Neuronal stem cell (in vitro differentiated cells): ENCODE measurements at regions not wholly inside any gene's neighbourhood (a gene's known extent, or its start where the extent isn't known, plus 50 kb on each side); places are given as distances from the start of the nearest gene placed in this dataset.
A peak's percentile ranks its signal among the peaks of the same experiment; 100 is the strongest.

ENCODE experiments used
- DNase-seq: peaks from one replicate; pipeline ENCODE4 v3.0.0-alpha.2; 2013; ENCODE audit warnings: low spot score
- H2AFZ ChIP-seq: one replicate; pipeline ENCODE4 v1.6.1; 2013; ENCODE audit warnings: mild to moderate bottlenecking, low read length, inconsistent platforms
- H2AK5ac ChIP-seq: 2 replicates; pipeline ENCODE4 v1.6.1; 2013; ENCODE audit warnings: low read depth, mild to moderate bottlenecking, inconsistent platforms, low read length, moderate library complexity, mixed read lengths
- H2BK120ac ChIP-seq: 2 replicates; pipeline ENCODE4 v1.6.1; 2013; ENCODE audit warnings: low read depth, mild to moderate bottlenecking, inconsistent platforms, low read length, moderate library complexity, mixed read lengths
- H2BK12ac ChIP-seq: one replicate; pipeline ENCODE4 v1.6.1; 2013; ENCODE audit warnings: low read length, inconsistent platforms
- H2BK15ac ChIP-seq: 2 replicates; pipeline ENCODE4 v1.6.1; 2013; ENCODE audit warnings: mild to moderate bottlenecking, low read length, inconsistent platforms, mixed read lengths
- H2BK5ac ChIP-seq: one replicate; pipeline ENCODE4 v1.6.1; 2013; ENCODE audit warnings: inconsistent platforms, mild to moderate bottlenecking, low read length, moderate library complexity
- H3K14ac ChIP-seq: one replicate; pipeline ENCODE4 v1.6.1; 2013; ENCODE audit warnings: low read length, inconsistent platforms
- H3K18ac ChIP-seq: 2 replicates; pipeline ENCODE4 v1.6.1; 2013; ENCODE audit warnings: low read length, inconsistent platforms
- H3K23ac ChIP-seq: 2 replicates; pipeline ENCODE4 v1.6.1; 2013; ENCODE audit warnings: low read depth, mild to moderate bottlenecking, mixed read lengths, low read length, inconsistent platforms; ENCODE audit not compliant: poor library complexity
- H3K27ac ChIP-seq: replicated peaks from 3 replicates; pipeline ENCODE4 v1.5.1; 2013; ENCODE audit warnings: low read length, inconsistent platforms
- H3K27me3 ChIP-seq, 3 experiments: 2 replicates each; pipeline ENCODE4 v1.6.1; 2013; ENCODE audit warnings: low read length in 3 of 3, mild to moderate bottlenecking in 2 of 3, inconsistent platforms in 1 of 3, low read depth in 1 of 3, mixed read lengths in 1 of 3, moderate library complexity in 1 of 3; ENCODE audit not compliant: control insufficient read depth in 3 of 3, insufficient read depth in 3 of 3
- H3K36me3 ChIP-seq, 2 donors: replicated peaks in 1 of 2; 2 replicates each; pipeline ENCODE4 v1.6.1; 2013; ENCODE audit warnings: low read length in 2 of 2; ENCODE audit not compliant: control insufficient read depth in 2 of 2, insufficient read depth in 2 of 2
- H3K4ac ChIP-seq: 2 replicates; pipeline ENCODE4 v1.6.1; 2013; ENCODE audit warnings: inconsistent platforms, mild to moderate bottlenecking, low read length, moderate library complexity
- H3K4me1 ChIP-seq, 2 donors: 1 replicate in 1 of 2; 2 replicates in 1 of 2; pipeline ENCODE4 v1.6.1; 2013; ENCODE audit warnings: low read length in 2 of 2, low read depth in 1 of 2; ENCODE audit not compliant: control insufficient read depth in 2 of 2, insufficient read depth in 1 of 2
- H3K4me2 ChIP-seq: one replicate; pipeline ENCODE4 v1.6.1; 2013; ENCODE audit warnings: mild to moderate bottlenecking, low read length, inconsistent platforms; ENCODE audit not compliant: insufficient read depth, poor library complexity, severe bottlenecking
- H3K4me3 ChIP-seq, 2 donors: 2 replicates each; pipeline ENCODE4 v1.5.1; 2013; ENCODE audit warnings: low read length in 2 of 2, mild to moderate bottlenecking in 2 of 2, inconsistent platforms in 1 of 2, moderate library complexity in 1 of 2
- H3K79me1 ChIP-seq: one replicate; pipeline ENCODE4 v1.6.1; 2013; ENCODE audit warnings: low read depth, mild to moderate bottlenecking, inconsistent platforms, low read length, moderate library complexity
- H3K9ac ChIP-seq: one replicate; pipeline ENCODE4 v1.6.1; 2013; ENCODE audit warnings: mild to moderate bottlenecking, low read depth, low read length, inconsistent platforms; ENCODE audit not compliant: poor library complexity
- H3K9me3 ChIP-seq, 2 donors: replicated peaks in 1 of 2; 2 replicates each; pipeline versions ENCODE3 to v1.6.1; 2013; ENCODE audit warnings: low read length in 2 of 2, mild to moderate bottlenecking in 2 of 2, inconsistent platforms in 1 of 2, low read depth in 1 of 2, mixed read lengths in 1 of 2, moderate library complexity in 1 of 2; ENCODE audit not compliant: control insufficient read depth in 2 of 2, insufficient read depth in 1 of 2
- H4K8ac ChIP-seq: one replicate; pipeline ENCODE4 v1.6.1; 2013; ENCODE audit warnings: low read depth, mild to moderate bottlenecking, inconsistent platforms, low read length, moderate library complexity
- H4K91ac ChIP-seq: one replicate; pipeline ENCODE4 v1.6.1; 2013; ENCODE audit warnings: low read length, low read depth, mild to moderate bottlenecking, inconsistent platforms; ENCODE audit not compliant: poor library complexity
- WGBS, 2 donors: extraction: QIAGEN DNeasy Blood & Tissue Kit; methylation state at CpG; one replicate each; pipeline ENCODE4 v1.1.7; 2013; ENCODE audit warnings: missing lambda C conversion rate in 2 of 2, mixed read lengths in 1 of 2; ENCODE audit not compliant: insufficient read length in 2 of 2, insufficient replicate concordance in 1 of 2; ENCODE audit errors: extremely low coverage in 2 of 2; 5-methylcytosine and 5-hydroxymethylcytosine counted together

- Histone ChIP-seq H3K79me1 (no peaks in the 10 kb centered on the region), H3K27me3 (no peaks in the 10 kb centered on the region), H4K91ac (no peak overlapping the region), H3K14ac (no peak overlapping the region), H3K27ac (no peak overlapping the region), H3K9me3 (no peaks in the 10 kb centered on the region), H2AK5ac (no peak overlapping the region), H4K8ac (no peak overlapping the region), H2BK15ac (no peak overlapping the region), H2AFZ (peak overlapping the region; percentile 81), H2BK5ac (no peak overlapping the region), H3K18ac (no peak overlapping the region), H3K4ac (no peak overlapping the region), H3K36me3 (no peaks in the 10 kb centered on the region), H3K4me1 (peaks cover 2 to 7% of the 10 kb centered on the region in 2 donors), H3K9ac (no peak overlapping the region), H3K23ac (no peak overlapping the region), H2BK120ac (no peak overlapping the region), H3K4me2 (no peak overlapping the region), H2BK12ac (no peak overlapping the region), H3K4me3 (no peak overlapping the region)
- peak; percentile 4 for DNase-seq
These were observed 1260.7 kb downstream of the PLA2G4A start for GRCh38 chr1:188089461-188089860.

GRCh38 chr1:188096521-188096920 is 1267.8 kb downstream of the PLA2G4A start:
- H3K4me3 ChIP-seq = no peak overlapping the region

GRCh38 chr1:188117436-188117835 is 1288.7 kb downstream of the PLA2G4A start:
- Histone ChIP-seq H3K4ac (no peak overlapping the region), H4K8ac (no peak overlapping the region), H3K14ac (no peak overlapping the region), H4K91ac (no peak overlapping the region), H2BK15ac (no peak overlapping the region), H2AK5ac (no peak overlapping the region), H3K4me3 (no peak overlapping the region), H2BK5ac (no peak overlapping the region), H2AFZ (no peak overlapping the region), H3K36me3 (no peaks in the 10 kb centered on the region), H3K9ac (no peak overlapping the region), H2BK120ac (no peak overlapping the region), H3K18ac (no peak overlapping the region), H3K23ac (no peak overlapping the region), H3K27ac (no peak overlapping the region), H3K27me3 (no peaks in the 10 kb centered on the region), H3K4me1 (no peaks in the 10 kb centered on the region), H3K79me1 (no peaks in the 10 kb centered on the region), H2BK12ac (no peak overlapping the region), H3K4me2 (no peak overlapping the region), H3K9me3 (no peaks in the 10 kb centered on the region)
- no peak for DNase-seq
- no CpG with 5 or more reads among the region's 2 CpGs for WGBS, 2 donors

More at GRCh38 chr1:188096521-188096920, 1267.8 kb downstream of the PLA2G4A start:
- H2AFZ ChIP-seq = no peak overlapping the region
- no peak overlapping the region for H3K27ac ChIP-seq
- H2BK15ac ChIP-seq = no peak overlapping the region
- H3K4me2 ChIP-seq = no peak overlapping the region
- H3K4me1 ChIP-seq = no peaks in the 10 kb centered on the region
- no peak overlapping the region for H3K9ac ChIP-seq
- no peak overlapping the region for H3K4ac ChIP-seq
- H3K9me3 ChIP-seq = no peaks in the 10 kb centered on the region
- H3K27me3 ChIP-seq = no peaks in the 10 kb centered on the region
- H2BK5ac ChIP-seq = no peak overlapping the region
- H3K79me1 ChIP-seq = no peaks in the 10 kb centered on the region
- H2BK12ac ChIP-seq = no peak overlapping the region
- no peak overlapping the region for H3K23ac ChIP-seq
- no peak overlapping the region for H2AK5ac ChIP-seq
- H4K8ac ChIP-seq = no peak overlapping the region
- no peak overlapping the region for H3K14ac ChIP-seq
- no peaks in the 10 kb centered on the region for H3K36me3 ChIP-seq
- no peak overlapping the region for H2BK120ac ChIP-seq
- no peak overlapping the region for H4K91ac ChIP-seq
- DNase-seq = no peak
- H3K18ac ChIP-seq = no peak overlapping the region

- Histone ChIP-seq H3K9me3 (no peaks in the 10 kb centered on the region), H3K36me3 (no peaks in the 10 kb centered on the region), H3K23ac (no peak overlapping the region), H3K4me3 (no peak overlapping the region), H3K79me1 (no peaks in the 10 kb centered on the region), H3K27me3 (no peaks in the 10 kb centered on the region), H2BK15ac (no peak overlapping the region), H2BK12ac (no peak overlapping the region), H3K9ac (no peak overlapping the region), H4K8ac (no peak overlapping the region), H3K14ac (no peak overlapping the region), H2BK120ac (no peak overlapping the region), H3K4ac (no peak overlapping the region), H2BK5ac (no peak overlapping the region), H3K27ac (no peak overlapping the region), H2AK5ac (no peak overlapping the region), H3K18ac (no peak overlapping the region), H3K4me1 (no peaks in the 10 kb centered on the region), H3K4me2 (no peak overlapping the region), H4K91ac (no peak overlapping the region), H2AFZ (no peak overlapping the region)
- no CpG with 5 or more reads among the region's 4 CpGs for WGBS, 2 donors
- no peak for DNase-seq
These were observed 1293.9 kb downstream of the PLA2G4A start for GRCh38 chr1:188122646-188123045.
